HL-60 (cell line): ENCODE measurements at regions not wholly inside any gene's neighbourhood (a gene's known extent, or its start where the extent isn't known, plus 50 kb on each side); places are given as distances from the start of the nearest gene placed in this dataset.

Source experiments
- DNase-seq, 2 experiments: peaks; one replicate each; pipeline ENCODE4 v3.0.0-alpha.2; 2010 to 2020; ENCODE audit warnings: low read depth in 1 of 2, low spot score in 1 of 2
- H3K27ac ChIP-seq: fragments of 250-450 bp; sonication (Bioruptor Pico); replicated peaks from 2 replicates; pipeline ENCODE4 v1.5.1; 2020; ENCODE audit warnings: mild to moderate bottlenecking, moderate library complexity
- H3K27me3 ChIP-seq: fragments of 250-450 bp; sonication (Bioruptor Pico); 2 replicates; pipeline ENCODE4 v1.5.1; 2021; ENCODE audit warnings: mild to moderate bottlenecking, moderate library complexity; ENCODE audit not compliant: insufficient read depth, poor library complexity, severe bottlenecking
- H3K4me3 ChIP-seq: replicated peaks from 2 replicates; pipeline ENCODE4 v1.5.1; 2011; ENCODE audit warnings: mild to moderate bottlenecking, control low read depth, low read length; ENCODE audit not compliant: insufficient read depth
- GABPA ChIP-seq: IDR thresholded peaks from 2 replicates; pipeline ENCODE4 v1.6.1; 2012; ENCODE audit warnings: low read depth
- POLR2AphosphoS5 ChIP-seq: IDR thresholded peaks from 2 replicates; pipeline ENCODE4 v1.6.1; 2012; ENCODE audit warnings: low read depth
- SPI1 ChIP-seq: IDR thresholded peaks from 2 replicates; pipeline ENCODE4 v1.6.1; 2012; ENCODE audit warnings: low read depth, mild to moderate bottlenecking, borderline replicate concordance
- TF ChIP-seq, protein P1 (sequence below): IDR thresholded peaks from 2 replicates; pipeline ENCODE4 v1.6.1; 2012; ENCODE audit warnings: low read depth; ENCODE audit not compliant: insufficient replicate concordance
- TF ChIP-seq, protein P2 (sequence below): IDR thresholded peaks from one replicate; pipeline ENCODE4 v1.5.1; 2011; ENCODE audit warnings: low read length, control low read depth, inconsistent platforms; ENCODE audit not compliant: insufficient read depth

DNA sequence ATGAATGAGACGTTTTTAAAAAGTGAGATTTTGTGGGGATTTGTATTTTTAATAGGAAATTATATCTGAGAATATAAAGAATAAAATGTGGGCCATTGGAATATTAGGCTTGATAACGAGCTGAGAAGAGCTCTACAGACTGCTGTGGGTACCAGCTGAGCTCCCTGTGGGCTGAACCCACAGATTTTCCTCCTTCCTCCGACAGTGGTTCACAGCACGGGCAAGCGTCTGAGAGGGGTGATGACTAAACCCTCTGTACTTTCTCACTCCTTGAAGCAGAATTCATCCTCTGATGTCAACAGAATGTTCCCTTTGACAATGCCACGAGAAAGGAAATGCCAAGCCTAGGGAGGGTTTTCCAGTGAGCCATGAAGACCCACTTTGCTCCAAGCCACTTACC lies 102.7 kb upstream of the AJAP1 start:
- no peak overlapping the region for H3K4me3 ChIP-seq
- DNase-seq: no peak
- H3K27ac ChIP-seq: no peak overlapping the region
- no peaks in the 10 kb centered on the region for H3K27me3 ChIP-seq
- TF ChIP-seq POLR2AphosphoS5: no peak
- TF ChIP-seq, protein P1, sequence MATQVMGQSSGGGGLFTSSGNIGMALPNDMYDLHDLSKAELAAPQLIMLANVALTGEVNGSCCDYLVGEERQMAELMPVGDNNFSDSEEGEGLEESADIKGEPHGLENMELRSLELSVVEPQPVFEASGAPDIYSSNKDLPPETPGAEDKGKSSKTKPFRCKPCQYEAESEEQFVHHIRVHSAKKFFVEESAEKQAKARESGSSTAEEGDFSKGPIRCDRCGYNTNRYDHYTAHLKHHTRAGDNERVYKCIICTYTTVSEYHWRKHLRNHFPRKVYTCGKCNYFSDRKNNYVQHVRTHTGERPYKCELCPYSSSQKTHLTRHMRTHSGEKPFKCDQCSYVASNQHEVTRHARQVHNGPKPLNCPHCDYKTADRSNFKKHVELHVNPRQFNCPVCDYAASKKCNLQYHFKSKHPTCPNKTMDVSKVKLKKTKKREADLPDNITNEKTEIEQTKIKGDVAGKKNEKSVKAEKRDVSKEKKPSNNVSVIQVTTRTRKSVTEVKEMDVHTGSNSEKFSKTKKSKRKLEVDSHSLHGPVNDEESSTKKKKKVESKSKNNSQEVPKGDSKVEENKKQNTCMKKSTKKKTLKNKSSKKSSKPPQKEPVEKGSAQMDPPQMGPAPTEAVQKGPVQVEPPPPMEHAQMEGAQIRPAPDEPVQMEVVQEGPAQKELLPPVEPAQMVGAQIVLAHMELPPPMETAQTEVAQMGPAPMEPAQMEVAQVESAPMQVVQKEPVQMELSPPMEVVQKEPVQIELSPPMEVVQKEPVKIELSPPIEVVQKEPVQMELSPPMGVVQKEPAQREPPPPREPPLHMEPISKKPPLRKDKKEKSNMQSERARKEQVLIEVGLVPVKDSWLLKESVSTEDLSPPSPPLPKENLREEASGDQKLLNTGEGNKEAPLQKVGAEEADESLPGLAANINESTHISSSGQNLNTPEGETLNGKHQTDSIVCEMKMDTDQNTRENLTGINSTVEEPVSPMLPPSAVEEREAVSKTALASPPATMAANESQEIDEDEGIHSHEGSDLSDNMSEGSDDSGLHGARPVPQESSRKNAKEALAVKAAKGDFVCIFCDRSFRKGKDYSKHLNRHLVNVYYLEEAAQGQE: no peak
- no peak for TF ChIP-seq GABPA
- TF ChIP-seq SPI1: no peak
- TF ChIP-seq, protein P2, sequence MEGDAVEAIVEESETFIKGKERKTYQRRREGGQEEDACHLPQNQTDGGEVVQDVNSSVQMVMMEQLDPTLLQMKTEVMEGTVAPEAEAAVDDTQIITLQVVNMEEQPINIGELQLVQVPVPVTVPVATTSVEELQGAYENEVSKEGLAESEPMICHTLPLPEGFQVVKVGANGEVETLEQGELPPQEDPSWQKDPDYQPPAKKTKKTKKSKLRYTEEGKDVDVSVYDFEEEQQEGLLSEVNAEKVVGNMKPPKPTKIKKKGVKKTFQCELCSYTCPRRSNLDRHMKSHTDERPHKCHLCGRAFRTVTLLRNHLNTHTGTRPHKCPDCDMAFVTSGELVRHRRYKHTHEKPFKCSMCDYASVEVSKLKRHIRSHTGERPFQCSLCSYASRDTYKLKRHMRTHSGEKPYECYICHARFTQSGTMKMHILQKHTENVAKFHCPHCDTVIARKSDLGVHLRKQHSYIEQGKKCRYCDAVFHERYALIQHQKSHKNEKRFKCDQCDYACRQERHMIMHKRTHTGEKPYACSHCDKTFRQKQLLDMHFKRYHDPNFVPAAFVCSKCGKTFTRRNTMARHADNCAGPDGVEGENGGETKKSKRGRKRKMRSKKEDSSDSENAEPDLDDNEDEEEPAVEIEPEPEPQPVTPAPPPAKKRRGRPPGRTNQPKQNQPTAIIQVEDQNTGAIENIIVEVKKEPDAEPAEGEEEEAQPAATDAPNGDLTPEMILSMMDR: no peak

DNA sequence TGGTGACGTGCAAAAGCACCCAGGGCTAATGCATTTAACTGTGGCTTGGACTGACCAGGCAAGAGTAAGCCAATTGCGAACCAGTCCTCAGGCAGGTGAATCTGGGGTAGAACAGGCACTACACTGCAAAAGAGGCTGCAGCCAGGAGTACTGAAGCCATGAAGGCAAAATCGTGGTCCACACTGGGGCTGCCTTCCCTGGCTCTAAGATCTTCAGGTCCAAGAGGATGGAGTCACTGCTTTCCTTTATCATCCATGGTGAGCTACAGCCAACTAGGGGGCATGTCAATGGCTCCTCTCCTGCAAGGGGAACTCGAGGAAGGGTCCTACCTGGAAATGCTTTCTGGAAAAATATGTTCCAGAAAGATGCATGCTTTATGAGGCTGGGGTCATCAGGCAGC lies 100.6 kb upstream of the AJAP1 start:
- Histone ChIP-seq H3K27ac (no peak overlapping the region), H3K4me3 (no peak overlapping the region), H3K27me3 (no peaks in the 10 kb centered on the region)
- TF ChIP-seq, protein P1: no peak
- TF ChIP-seq SPI1: no peak
- TF ChIP-seq, protein P2: no peak
- no peak for TF ChIP-seq POLR2AphosphoS5
- TF ChIP-seq GABPA: no peak
- DNase-seq: no peak

DNA sequence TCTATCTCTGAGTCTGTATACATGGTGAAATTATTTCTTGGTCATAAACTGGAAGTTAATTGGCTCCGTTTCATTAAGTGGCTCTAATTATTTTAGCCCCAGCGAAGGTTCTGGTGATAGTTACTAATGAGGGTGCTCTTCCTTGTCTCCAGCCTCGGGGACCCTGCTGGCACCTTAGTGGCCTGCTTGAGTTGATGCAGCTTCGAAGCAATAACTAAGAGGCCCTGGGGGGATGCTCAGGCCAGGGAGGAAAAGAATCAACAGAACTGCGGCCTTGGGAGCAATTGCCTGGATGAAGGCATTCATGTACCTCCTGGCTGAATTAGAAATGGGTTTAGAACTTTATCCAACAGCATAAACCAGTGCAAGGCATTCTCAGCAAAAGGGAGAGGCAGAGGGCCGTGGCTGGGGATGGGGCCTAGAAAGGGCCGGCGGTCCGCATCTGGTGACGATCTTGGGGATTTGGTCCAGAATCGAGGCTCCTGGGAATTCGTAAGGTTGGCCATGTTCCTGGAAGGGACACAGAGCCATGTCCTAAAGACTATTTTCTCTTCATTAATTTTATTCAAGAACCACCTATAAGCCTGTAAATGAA lies 100.0 kb upstream of the AJAP1 start:
- TF ChIP-seq, protein P1: no peak
- no peak for TF ChIP-seq SPI1
- TF ChIP-seq GABPA: no peak
- TF ChIP-seq, protein P2: no peak
- no peak for TF ChIP-seq POLR2AphosphoS5
- Histone ChIP-seq H3K4me3 (no peak overlapping the region), H3K27me3 (no peaks in the 10 kb centered on the region), H3K27ac (no peak overlapping the region)
- no peak for DNase-seq
